ENCODE measurements at regions not wholly inside any gene's neighbourhood (a gene's known extent, or its start where the extent isn't known, plus 50 kb on each side); places are given as distances from the start of the nearest gene placed in this dataset.

GRCh38 chr5:159555084-159555483, 224.8 kb upstream of the IL12B start:
- no peaks in the 10 kb centered on the region for H3K4me1 ChIP-seq (replicated peaks)
- no peak for DNase-seq (ENCODE audit: low spot score)
- TF ChIP-seq, protein P1, sequence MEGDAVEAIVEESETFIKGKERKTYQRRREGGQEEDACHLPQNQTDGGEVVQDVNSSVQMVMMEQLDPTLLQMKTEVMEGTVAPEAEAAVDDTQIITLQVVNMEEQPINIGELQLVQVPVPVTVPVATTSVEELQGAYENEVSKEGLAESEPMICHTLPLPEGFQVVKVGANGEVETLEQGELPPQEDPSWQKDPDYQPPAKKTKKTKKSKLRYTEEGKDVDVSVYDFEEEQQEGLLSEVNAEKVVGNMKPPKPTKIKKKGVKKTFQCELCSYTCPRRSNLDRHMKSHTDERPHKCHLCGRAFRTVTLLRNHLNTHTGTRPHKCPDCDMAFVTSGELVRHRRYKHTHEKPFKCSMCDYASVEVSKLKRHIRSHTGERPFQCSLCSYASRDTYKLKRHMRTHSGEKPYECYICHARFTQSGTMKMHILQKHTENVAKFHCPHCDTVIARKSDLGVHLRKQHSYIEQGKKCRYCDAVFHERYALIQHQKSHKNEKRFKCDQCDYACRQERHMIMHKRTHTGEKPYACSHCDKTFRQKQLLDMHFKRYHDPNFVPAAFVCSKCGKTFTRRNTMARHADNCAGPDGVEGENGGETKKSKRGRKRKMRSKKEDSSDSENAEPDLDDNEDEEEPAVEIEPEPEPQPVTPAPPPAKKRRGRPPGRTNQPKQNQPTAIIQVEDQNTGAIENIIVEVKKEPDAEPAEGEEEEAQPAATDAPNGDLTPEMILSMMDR (IDR thresholded peaks at IDR 0.05), result no peak
- TF ChIP-seq POLR2AphosphoS5 (IDR thresholded peaks at IDR 0.05) (no peak), POLR2A (IDR thresholded peaks at IDR 0.05) (no peak)
- 12% methylated on average over 1 of the region's 1 CpG for WGBS
- H3K9me3 ChIP-seq, result no peaks in the 10 kb centered on the region
- H3K27ac ChIP-seq, result no peak overlapping the region
- no peaks in the 10 kb centered on the region for H3K27me3 ChIP-seq (replicated peaks; ENCODE audit: insufficient read depth)
- H3K36me3 ChIP-seq, result no peaks in the 10 kb centered on the region
- no peak overlapping the region for H3K4me3 ChIP-seq
- intact Hi-C loops (cut with DNase I), result no loop called here

- Histone ChIP-seq H3K36me3 (no peaks in the 10 kb centered on the region), H3K27ac (no peak overlapping the region), H3K4me1 (replicated peaks) (no peaks in the 10 kb centered on the region), H3K9me3 (no peaks in the 10 kb centered on the region), H3K4me3 (no peak overlapping the region), H3K27me3 (replicated peaks; ENCODE audit: insufficient read depth) (no peaks in the 10 kb centered on the region)
- 92% methylated on average over 2 of the region's 2 CpGs for WGBS
- TF ChIP-seq POLR2A (IDR thresholded peaks at IDR 0.05) (no peak), POLR2AphosphoS5 (IDR thresholded peaks at IDR 0.05) (no peak)
- TF ChIP-seq, protein P1 (IDR thresholded peaks at IDR 0.05), result no peak
- intact Hi-C loops (cut with DNase I), result no loop called here
- DNase-seq (ENCODE audit: low spot score), result no peak
Measured at GRCh38 chr5:159559337-159559736, 229.1 kb upstream of the IL12B start.

- Histone ChIP-seq H3K4me3 (no peak overlapping the region), H3K9me3 (no peaks in the 10 kb centered on the region), H3K27ac (no peak overlapping the region), H3K27me3 (replicated peaks; ENCODE audit: insufficient read depth) (no peaks in the 10 kb centered on the region), H3K36me3 (no peaks in the 10 kb centered on the region), H3K4me1 (replicated peaks) (no peaks in the 10 kb centered on the region)
- intact Hi-C loops (cut with DNase I), result no loop called here
- TF ChIP-seq POLR2AphosphoS5 (IDR thresholded peaks at IDR 0.05) (no peak), POLR2A (IDR thresholded peaks at IDR 0.05) (no peak)
- TF ChIP-seq, protein P1 (IDR thresholded peaks at IDR 0.05), result no peak
- DNase-seq (ENCODE audit: low spot score), result no peak
- 55% methylated on average over 7 of the region's 7 CpGs for WGBS
Measured at GRCh38 chr5:159560088-159560487, 229.8 kb upstream of the IL12B start.

DNA sequence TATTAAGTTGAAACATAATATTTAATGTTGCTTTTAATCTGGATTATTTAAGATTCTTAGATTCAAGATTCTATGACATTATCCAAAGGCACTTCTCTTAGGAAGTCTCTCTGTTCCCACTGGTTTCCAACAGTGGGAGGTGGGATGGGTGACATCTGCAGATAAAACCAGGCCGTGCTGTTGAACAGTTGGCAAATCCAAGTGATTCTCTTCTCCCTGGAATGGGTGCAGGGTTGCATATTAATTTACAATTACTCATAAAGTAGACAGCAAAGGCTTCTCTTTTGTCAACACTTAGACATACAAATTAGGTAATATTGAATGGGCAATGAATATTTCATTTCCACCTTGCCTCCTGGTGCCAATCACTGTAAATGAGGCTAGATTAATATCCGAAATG, 233.7 kb upstream of the IL12B start:
- Histone ChIP-seq H3K36me3 (no peaks in the 10 kb centered on the region), H3K27ac (no peak overlapping the region), H3K4me3 (no peak overlapping the region), H3K9me3 (no peaks in the 10 kb centered on the region), H3K4me1 (replicated peaks) (no peaks in the 10 kb centered on the region), H3K27me3 (replicated peaks; ENCODE audit: insufficient read depth) (no peaks in the 10 kb centered on the region)
- TF ChIP-seq POLR2AphosphoS5 (IDR thresholded peaks at IDR 0.05) (no peak), POLR2A (IDR thresholded peaks at IDR 0.05) (no peak)
- TF ChIP-seq, protein P1 (IDR thresholded peaks at IDR 0.05), result no peak
- no peak for DNase-seq (ENCODE audit: low spot score)
- intact Hi-C loops (cut with DNase I), result no loop called here
- 71% methylated on average over 2 of the region's 2 CpGs for WGBS

- no peak for DNase-seq (ENCODE audit: low spot score)
- H3K4me1 ChIP-seq (replicated peaks), result no peaks in the 10 kb centered on the region
- WGBS, result 74% methylated on average over 2 of the region's 2 CpGs
- H3K4me3 ChIP-seq, result no peak overlapping the region
- H3K27ac ChIP-seq, result no peak overlapping the region
- TF ChIP-seq POLR2A (IDR thresholded peaks at IDR 0.05) (no peak), POLR2AphosphoS5 (IDR thresholded peaks at IDR 0.05) (no peak)
- TF ChIP-seq, protein P1 (IDR thresholded peaks at IDR 0.05), result no peak
- no peaks in the 10 kb centered on the region for H3K9me3 ChIP-seq
- no peaks in the 10 kb centered on the region for H3K36me3 ChIP-seq
- intact Hi-C loops (cut with DNase I), result no loop called here
- no peaks in the 10 kb centered on the region for H3K27me3 ChIP-seq (replicated peaks; ENCODE audit: insufficient read depth)
Measured at GRCh38 chr5:159566832-159567231, 236.5 kb upstream of the IL12B start.
